NCI-H1436 (cell line): ENCODE measurements at regions not wholly inside any gene's neighbourhood (a gene's known extent, or its start where the extent isn't known, plus 50 kb on each side); places are given as distances from the start of the nearest gene placed in this dataset.

Experiments used
- DNase-seq: peaks from one replicate; lab custom pipeline; 2025; lab: John Stamatoyannopoulos, UW

DNA sequence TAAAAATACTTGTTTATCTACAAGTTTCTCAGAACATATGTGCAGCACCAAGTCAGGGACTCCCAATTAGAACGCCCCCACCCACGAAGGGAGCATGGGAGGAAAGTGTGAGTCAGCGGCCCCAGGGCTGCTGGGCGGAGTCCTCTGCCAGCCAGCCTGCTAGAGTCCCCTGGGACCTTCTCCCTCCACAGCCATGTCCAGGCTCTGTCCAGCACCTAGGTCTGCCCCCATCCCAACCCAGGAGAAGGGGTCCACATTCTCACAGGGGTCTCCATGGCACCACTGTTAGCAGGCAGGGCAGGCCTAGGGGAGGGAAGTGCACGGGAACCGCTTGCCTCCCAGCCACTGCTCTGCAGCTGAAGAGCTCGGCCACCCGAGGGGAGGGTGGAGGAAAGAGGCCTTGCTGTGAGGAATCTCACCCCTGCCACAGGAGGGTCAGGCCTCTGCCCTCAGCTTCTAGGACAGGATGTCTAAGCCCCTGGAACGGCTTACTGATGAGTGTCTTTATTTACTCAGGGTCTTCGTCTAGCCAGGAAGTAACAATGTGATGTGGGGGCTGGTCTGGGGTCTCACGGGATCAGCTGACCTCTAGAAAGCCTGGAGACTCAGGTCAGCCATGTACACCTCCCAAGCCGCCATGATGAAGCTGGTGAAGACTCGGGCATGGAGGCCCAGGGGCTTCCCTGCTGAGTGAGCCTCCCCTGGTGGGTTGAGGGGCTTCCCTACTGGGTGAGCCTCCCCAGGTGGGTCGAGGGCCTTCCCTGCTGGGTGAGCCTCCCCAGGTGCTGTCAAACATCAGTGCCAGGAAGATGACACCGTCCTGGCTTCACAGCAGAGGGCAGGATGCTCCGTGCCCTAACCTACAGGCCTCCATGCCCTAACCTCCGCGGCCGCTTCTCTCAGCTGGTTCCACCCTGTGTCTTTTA lies 190.3 kb downstream of the RBFOX3 start:
- DNase-seq: no peak

GRCh38 chr17:79417476-79417988 lies 193.3 kb downstream of the RBFOX3 start:
- no peak for DNase-seq

GRCh38 chr17:79415909-79416308 lies 194.9 kb downstream of the RBFOX3 start:
- no peak for DNase-seq

GRCh38 chr17:79415365-79415764 lies 195.5 kb downstream of the RBFOX3 start:
- no peak for DNase-seq

- no peak for DNase-seq
Observed at GRCh38 chr17:79414793-79415211, 196.0 kb downstream of the RBFOX3 start.

GRCh38 chr17:79414063-79414792 lies 196.6 kb downstream of the RBFOX3 start:
- no peak for DNase-seq

DNA sequence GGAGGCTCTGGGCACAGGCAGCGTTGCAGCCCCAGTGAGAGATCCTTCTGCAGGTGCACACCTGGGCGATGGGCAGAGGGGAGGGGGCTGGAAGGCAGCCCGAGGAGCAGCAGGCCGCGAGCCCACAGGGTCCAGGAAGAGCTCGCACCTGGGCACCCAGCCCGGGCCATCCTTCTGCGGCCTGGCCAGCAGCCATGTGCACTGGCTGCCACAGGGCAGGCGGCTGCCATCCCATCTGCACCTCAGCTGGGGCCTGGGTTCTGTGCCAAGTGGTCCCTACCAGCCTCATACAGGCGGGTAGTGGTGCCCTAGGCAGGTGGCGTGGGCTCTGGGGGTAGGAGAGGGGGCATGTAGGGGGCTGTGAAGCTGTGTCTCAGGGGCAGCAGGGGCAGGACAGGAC lies 197.2 kb downstream of the RBFOX3 start:
- no peak for DNase-seq

DNA sequence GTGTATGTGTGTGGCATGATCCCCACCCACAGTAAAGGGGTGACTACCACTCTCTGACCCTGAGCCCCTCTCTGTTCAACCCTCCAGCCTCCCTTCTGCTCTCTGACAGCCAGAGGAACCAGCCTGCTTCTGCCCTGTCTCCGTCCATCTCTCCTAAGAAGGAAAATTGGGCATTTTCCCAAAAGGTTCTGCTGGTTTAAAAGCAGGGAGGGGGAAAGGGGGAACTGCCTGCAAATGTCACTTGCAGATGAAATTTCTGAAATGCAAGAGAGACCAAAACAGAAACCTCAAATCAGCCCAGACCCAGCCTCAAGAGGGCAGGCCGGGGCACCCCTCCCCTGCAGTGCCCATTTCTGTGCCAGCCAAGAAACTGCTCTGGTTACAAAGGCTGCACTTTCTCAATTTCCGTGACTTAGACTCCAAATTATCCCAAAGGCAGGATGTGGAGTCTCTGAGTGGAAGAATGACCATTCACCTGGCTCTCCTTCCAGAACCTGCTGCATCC lies 197.9 kb downstream of the RBFOX3 start:
- DNase-seq: no peak

GRCh38 chr17:79412110-79412509 lies 198.7 kb downstream of the RBFOX3 start:
- DNase-seq: no peak

DNA sequence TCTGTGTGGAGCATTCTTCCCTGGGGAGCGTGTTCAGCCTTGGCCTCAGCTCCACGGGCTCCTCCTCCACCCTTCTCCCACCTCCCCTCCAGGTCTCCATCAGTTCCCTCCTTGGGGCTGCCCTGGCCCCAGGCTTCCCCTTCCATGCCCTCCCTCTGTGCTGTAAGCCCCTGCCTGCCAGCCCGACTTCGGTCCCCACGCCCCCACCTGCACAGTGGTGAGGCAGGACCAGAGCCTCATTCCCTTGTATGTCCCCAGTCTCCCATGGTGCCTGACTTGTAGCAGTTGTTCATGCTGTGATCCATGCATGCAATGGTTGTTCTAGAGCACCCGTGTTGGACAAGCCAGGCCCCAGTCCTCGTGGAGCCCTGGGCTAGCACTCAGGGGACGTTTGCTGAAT lies 199.4 kb downstream of the RBFOX3 start:
- no peak for DNase-seq

DNA sequence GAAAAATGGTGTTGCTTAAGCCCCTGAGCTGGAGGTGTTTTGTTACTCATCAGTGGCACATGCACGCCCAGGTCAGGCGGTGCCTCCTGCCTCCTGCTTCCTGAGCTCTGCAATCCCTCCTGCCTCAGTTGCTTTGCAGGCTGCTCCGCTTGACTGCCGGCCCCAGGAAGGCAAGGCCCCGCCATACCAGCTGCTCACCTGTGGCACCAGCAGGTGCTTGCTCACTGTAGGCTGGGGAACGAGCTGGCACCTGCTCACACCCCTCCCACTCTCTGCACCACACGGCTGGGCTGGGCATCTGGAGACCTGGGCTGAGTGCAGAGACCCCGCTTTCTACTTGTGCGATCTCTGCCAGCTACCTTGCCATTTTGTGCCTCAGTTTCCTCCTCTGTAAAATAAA lies 200.2 kb downstream of the RBFOX3 start:
- no peak for DNase-seq

- no peak for DNase-seq
Observed at GRCh38 chr17:79408251-79408650, 202.6 kb downstream of the RBFOX3 start.

DNA sequence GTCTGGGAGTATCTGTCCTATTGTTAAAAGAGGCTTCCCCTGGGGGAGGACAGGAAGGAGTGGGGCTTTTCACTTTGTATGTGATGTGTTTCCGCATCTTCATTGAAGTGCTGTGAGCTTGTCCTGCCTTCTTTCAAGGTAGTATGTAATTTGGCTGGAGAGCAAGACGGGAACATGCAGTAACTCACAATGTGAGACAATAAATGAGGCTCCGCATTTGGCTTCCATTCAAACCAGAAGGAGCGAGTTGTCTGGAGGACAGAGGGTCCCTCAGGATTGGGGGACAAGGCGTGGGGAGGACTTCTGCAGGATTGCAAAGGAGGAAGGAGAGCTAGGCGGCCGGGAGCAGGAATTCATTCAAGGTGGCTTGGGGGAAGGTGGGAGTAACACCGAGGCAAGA lies 203.5 kb downstream of the RBFOX3 start:
- no peak for DNase-seq

GRCh38 chr17:79406316-79406715 lies 204.5 kb downstream of the RBFOX3 start:
- no peak for DNase-seq

DNA sequence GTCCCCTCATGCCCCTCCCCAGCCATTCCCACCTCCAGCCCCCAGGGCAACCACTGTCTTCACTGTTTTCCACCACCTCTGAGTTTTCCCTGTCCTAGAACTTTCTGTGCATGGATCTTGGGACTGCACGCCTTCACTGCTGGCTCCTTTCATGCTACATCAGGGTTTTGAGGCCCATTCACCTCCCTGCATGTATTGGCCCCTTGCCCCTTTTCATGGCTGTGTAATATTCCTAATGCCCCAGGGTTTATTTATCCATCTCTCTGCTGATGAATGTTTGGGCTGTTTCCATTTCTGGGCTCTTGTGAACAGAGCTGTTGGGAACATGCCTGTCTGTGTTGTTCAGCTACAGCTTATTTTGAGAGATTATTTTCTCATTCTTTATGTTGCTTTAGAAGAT lies 205.0 kb downstream of the RBFOX3 start:
- no peak for DNase-seq

DNA sequence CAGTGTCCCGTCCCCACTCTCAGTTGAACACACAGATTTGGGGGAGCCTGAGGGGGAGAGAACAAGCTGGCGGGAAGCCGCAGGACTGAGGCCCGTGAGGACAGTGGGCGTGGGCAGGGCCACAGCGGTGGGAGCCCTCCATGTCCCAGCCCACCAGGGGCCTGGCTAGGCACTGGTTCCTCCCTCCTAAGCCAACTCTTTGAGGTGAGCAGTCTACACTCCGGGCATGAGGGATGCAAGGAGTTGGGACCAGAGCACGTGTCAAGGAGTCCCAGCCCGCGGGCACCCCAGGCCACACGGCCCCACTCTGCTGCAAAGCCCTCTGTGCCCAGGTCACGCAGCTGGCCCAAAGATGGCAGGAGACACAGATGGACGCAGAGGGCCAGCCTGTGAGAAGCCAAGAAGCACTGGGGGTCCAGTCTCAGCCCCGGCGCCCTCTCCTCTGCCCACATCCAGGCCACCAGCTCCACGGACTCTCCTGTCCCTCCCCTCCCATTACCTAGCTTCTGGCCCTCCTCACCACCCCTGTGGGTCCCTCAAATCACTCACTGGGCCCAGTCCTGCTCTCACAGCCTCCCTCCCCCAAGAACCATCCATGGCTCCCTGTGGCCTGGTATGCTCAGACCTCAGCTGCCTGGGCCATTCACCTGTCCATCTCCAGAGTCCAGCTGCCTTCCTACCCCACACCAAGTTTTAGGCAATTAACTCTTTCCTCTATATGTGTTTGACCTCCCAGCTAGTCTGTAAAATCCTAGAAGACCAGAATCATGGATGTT lies 206.5 kb downstream of the RBFOX3 start:
- no peak for DNase-seq

GRCh38 chr17:79401704-79402674 lies 208.9 kb downstream of the RBFOX3 start:
- no peak for DNase-seq

DNA sequence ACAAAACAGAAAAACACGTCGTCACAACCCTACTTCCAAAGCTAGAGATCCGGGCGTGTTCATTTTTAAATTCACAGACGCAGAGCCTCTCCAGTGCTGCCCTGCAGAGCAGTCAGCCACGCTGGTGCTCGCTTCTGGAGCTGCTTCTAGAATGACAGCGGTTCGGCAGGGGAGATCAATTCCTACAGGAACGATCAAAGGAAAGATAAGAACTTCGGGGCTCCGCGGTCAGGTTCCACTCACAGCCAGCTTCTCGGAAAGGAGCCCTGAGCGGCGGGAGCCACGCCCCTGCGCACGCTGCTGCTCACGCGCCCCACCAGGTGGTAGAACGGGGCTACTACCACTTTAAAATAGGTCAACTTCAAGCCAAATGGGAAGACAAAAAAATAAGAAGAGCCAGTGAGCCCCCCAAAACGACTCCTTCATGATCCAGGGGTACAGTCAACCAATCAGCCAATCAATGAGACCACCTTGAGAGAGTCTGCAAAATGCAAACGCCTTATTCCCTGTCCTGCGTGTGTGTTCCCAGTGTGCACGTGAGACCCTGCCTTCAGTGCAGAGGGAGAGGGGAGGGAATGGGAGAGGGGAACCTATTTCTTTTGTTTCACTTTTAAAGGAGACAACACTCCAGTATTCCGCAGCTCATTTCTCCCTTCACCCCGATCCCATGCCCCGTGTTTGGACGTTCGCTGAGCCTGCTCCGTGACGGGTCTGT lies 209.7 kb downstream of the RBFOX3 start:
- peak; percentile 47 for DNase-seq

DNA sequence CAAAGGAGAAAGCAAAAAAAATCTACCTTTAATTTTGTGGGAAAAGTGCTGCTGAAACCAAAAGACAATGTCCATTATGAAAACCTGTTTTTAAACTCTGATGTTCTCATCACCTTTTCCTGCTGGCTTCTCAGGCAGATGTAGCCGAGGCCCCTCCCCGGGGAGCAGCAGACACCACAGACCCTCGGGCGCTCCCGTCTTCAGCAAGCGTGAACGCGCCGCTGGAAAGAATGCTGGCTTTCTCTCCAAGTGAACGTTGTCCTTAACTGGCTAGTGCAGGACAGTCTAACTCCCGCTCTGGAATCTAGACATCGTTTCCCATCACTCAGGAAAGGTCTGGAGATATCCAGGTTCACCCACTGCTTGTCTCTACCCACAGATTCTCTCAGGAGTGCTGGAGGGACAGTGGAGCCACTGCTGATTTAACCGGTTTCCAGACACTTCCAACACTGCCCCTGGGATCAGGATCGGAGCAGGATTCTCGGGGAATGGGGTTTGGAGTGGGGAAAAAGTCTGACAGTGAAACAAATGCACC lies 211.2 kb downstream of the RBFOX3 start:
- no peak for DNase-seq

DNA sequence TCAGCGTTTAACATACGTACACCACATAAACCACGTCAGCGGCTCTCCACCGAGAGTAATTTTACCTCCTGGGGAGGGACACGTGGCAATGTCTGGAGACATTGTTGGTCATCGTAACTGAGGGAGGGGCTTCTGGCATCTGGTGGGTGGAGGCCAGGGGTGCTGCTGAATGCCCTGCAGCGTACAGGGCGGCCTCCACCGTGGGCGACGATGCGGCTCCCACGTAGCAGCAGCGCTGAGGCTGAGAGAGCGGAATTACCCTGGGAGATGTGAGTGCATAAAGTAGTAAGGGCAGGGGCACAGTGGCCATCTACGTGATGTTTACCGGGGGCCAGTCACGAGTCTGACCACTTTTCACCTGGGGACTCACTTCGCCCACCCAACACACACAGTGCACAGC lies 212.4 kb downstream of the RBFOX3 start:
- no peak for DNase-seq
